ENCODE measurements at regions not wholly inside any gene's neighbourhood (a gene's known extent, or its start where the extent isn't known, plus 50 kb on each side); places are given as distances from the start of the nearest gene placed in this dataset.

DNA sequence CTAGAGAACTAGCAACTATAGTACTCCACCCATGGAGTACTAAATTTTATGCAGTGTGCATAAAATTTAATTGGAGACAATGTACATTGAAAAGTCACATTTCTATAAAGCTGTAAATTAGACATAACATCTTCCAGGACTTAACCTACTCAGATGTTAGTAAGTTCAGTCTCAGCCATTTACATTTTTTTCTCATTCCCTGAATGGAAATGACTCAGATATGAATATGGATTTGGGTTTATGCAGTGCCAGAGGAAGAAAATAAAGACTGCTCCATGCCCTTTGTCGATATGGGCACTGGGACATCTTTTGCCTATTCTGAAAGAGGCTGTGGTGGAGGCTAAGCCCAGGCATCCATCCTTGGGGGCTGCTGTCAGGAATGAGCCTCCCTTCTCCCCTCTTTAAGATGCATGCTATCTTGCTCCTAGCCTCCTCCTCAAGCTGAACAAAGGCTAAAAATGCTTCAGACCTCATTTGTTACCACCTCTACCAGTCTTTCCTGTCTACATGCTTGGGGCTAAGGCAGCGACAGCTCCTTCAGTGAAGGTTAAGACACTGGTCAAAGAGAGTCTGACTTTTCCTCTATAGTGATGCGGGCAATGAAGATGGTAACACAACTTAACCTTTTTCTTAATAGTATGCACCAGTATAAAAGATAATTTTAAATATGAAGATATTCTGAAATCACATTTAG, 486.8 kb upstream of the ANKRD30A start:
- Histone ChIP-seq H3K36me3 (ENCODE audit: control insufficient read depth in 4 of 4, insufficient read depth in 4 of 4, low read length in 4 of 4) (no peaks in the 10 kb centered on the region), H3K9ac (ENCODE audit: insufficient read depth in 1 of 2, low read length in 2 of 2) (no peak overlapping the region), H3K27me3 (ENCODE audit: control insufficient read depth in 3 of 3, insufficient read depth in 3 of 3, low read length in 2 of 3) (peaks cover 0 to 3% (median 0%) of the 10 kb centered on the region in 3 donors), H3K9me3 (ENCODE audit: control insufficient read depth in 4 of 4, insufficient read depth in 3 of 4, low read length in 3 of 4) (no peaks in the 10 kb centered on the region), H3K27ac (ENCODE audit: low read depth in 1 of 2, low read length in 1 of 2) (no peak overlapping the region), H3K4me1 (ENCODE audit: control insufficient read depth in 5 of 5, insufficient read depth in 5 of 5, low read length in 5 of 5) (no peaks in the 10 kb centered on the region), H3K4me3 (no peak overlapping the region)
- WGBS, 2 donors, result 90 to 92% methylated on average over 3 of the region's 3 CpGs
- TF ChIP-seq, protein P1, sequence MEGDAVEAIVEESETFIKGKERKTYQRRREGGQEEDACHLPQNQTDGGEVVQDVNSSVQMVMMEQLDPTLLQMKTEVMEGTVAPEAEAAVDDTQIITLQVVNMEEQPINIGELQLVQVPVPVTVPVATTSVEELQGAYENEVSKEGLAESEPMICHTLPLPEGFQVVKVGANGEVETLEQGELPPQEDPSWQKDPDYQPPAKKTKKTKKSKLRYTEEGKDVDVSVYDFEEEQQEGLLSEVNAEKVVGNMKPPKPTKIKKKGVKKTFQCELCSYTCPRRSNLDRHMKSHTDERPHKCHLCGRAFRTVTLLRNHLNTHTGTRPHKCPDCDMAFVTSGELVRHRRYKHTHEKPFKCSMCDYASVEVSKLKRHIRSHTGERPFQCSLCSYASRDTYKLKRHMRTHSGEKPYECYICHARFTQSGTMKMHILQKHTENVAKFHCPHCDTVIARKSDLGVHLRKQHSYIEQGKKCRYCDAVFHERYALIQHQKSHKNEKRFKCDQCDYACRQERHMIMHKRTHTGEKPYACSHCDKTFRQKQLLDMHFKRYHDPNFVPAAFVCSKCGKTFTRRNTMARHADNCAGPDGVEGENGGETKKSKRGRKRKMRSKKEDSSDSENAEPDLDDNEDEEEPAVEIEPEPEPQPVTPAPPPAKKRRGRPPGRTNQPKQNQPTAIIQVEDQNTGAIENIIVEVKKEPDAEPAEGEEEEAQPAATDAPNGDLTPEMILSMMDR (IDR thresholded peaks at IDR 0.05; ENCODE audit: control extremely low read depth, extremely low read depth), result no peak
- ATAC-seq (ENCODE audit: insufficient read depth, low FRiP score), result no peak
- DNase-seq, result no peak

DNA sequence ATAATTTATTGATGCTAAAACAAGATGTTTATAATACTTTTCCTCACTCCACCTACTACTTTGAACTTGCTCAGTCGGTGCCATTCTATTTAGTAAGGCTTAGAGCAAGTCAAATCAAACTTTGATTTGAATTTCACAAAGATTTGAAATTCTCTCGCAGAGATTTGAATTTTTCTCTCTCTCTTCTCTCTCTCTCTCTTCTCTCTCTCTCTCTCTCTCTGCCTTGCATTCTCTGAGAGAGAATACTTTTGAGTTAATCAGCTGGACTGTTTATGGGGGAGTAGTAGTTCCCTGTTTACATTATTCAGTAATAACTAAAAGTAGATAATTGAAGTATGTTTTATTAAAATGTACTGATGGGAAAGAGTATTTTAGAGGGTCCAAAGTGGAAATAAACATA, 488.5 kb upstream of the ANKRD30A start:
- DNase-seq (no peak), ATAC-seq (ENCODE audit: insufficient read depth, low FRiP score) (no peak)
- peaks cover 0 to 3% (median 0%) of the 10 kb centered on the region in 3 donors for H3K27me3 ChIP-seq (ENCODE audit: control insufficient read depth in 3 of 3, insufficient read depth in 3 of 3, low read length in 2 of 3)
- WGBS, 2 donors, result 63 to 82% methylated on average over 2 of the region's 2 CpGs
- H3K9ac ChIP-seq (ENCODE audit: insufficient read depth in 1 of 2, low read length in 2 of 2), result no peak overlapping the region
- TF ChIP-seq, protein P1 (IDR thresholded peaks at IDR 0.05; ENCODE audit: control extremely low read depth, extremely low read depth), result no peak
- no peaks in the 10 kb centered on the region for H3K36me3 ChIP-seq (ENCODE audit: control insufficient read depth in 4 of 4, insufficient read depth in 4 of 4, low read length in 4 of 4)
- H3K27ac ChIP-seq (ENCODE audit: low read depth in 1 of 2, low read length in 1 of 2), result no peak overlapping the region
- no peaks in the 10 kb centered on the region for H3K4me1 ChIP-seq (ENCODE audit: control insufficient read depth in 5 of 5, insufficient read depth in 5 of 5, low read length in 5 of 5)
- no peak overlapping the region for H3K4me3 ChIP-seq
- no peaks in the 10 kb centered on the region for H3K9me3 ChIP-seq (ENCODE audit: control insufficient read depth in 4 of 4, insufficient read depth in 3 of 4, low read length in 3 of 4)

DNA sequence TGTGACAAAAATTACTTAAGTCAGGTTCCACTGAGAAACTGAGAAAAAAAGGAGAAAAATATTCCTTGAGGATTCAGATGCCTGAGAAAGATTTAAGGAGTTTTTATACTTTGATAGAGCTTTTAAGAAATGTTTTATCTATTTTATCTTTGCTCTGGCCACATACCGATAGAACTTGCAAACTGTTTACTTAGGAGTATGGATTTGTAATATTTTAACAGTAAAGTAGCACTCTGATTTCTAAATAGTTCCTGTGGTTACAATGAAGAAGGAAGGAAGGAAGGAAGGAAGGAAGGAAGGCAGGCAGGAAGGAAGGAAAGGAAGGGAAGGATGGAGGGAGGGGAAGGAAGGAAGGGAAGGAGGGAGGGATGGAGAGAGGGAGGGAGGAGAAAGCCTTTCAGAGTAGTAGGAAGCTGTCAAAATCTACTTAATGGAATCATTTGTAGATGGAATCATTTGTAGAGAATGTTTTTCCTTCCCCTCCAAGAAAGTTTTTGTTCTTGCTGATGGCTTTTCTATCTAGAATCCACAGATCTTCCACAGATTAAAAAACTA, 489.0 kb upstream of the ANKRD30A start:
- Histone ChIP-seq H3K4me1 (ENCODE audit: control insufficient read depth in 5 of 5, insufficient read depth in 5 of 5, low read length in 5 of 5) (no peaks in the 10 kb centered on the region), H3K4me3 (no peak overlapping the region), H3K36me3 (ENCODE audit: control insufficient read depth in 4 of 4, insufficient read depth in 4 of 4, low read length in 4 of 4) (no peaks in the 10 kb centered on the region), H3K27ac (ENCODE audit: low read depth in 1 of 2, low read length in 1 of 2) (no peak overlapping the region), H3K27me3 (ENCODE audit: control insufficient read depth in 3 of 3, insufficient read depth in 3 of 3, low read length in 2 of 3) (peaks cover 0 to 3% (median 0%) of the 10 kb centered on the region in 3 donors), H3K9me3 (ENCODE audit: control insufficient read depth in 4 of 4, insufficient read depth in 3 of 4, low read length in 3 of 4) (no peaks in the 10 kb centered on the region), H3K9ac (ENCODE audit: insufficient read depth in 1 of 2, low read length in 2 of 2) (no peak overlapping the region)
- TF ChIP-seq, protein P1 (IDR thresholded peaks at IDR 0.05; ENCODE audit: control extremely low read depth, extremely low read depth), result no peak
- ATAC-seq (ENCODE audit: insufficient read depth, low FRiP score) (no peak), DNase-seq (no peak)
- WGBS, 2 donors, result 43 to 55% methylated on average over 1 of the region's 1 CpG
